ENCODE measurements at regions not wholly inside any gene's neighbourhood (a gene's known extent, or its start where the extent isn't known, plus 50 kb on each side); places are given as distances from the start of the nearest gene placed in this dataset.

DNA sequence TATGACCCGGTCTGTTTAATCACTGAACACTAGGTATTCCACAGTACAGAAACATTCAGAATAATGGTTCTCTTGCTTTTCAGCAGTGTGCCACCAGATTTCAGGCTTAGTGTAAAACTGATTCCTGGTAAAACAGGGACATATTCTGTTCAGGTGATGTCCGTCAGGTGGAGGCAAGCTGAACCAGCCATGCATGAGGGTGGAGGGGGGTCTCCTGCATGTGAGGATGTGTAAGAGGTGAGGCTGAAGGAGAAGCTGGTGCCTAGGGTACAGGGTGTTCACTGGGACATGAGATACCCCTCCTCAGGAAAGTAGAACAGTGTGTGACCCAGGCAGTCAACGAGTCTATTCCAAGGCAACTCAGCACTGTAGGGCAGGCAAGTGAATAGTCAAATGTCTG is 563.9 kb downstream of the BNC2 start:
- TF ChIP-seq POLR2A (IDR thresholded peaks at IDR 0.05; ENCODE audit: low read length) (no peak), GATA1 (IDR thresholded peaks at IDR 0.05; ENCODE audit: low read depth, low read length) (no peak)
